ENCODE measurements at regions not wholly inside any gene's neighbourhood (a gene's known extent, or its start where the extent isn't known, plus 50 kb on each side); places are given as distances from the start of the nearest gene placed in this dataset.

DNA sequence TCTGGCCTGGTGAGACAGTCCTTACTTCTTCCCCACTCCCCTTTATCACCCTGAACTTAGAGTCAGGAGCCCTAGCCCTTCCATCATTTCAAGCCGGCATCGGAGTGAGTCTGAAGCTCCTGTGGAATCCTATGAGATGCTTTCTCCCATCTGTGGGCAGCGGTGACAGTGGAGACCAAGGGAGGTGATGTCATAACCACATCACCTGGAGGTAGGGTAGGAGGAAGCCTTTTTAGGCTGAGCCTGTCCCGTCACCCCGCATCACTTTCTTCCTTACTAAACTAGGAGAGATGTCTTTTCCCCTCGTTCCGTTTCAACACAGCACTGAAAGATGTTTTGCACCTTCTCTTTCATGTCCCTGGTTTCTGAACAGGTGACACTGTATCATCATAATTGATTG is 124.1 kb upstream of the WWC1 start:
- TF ChIP-seq, protein P1, sequence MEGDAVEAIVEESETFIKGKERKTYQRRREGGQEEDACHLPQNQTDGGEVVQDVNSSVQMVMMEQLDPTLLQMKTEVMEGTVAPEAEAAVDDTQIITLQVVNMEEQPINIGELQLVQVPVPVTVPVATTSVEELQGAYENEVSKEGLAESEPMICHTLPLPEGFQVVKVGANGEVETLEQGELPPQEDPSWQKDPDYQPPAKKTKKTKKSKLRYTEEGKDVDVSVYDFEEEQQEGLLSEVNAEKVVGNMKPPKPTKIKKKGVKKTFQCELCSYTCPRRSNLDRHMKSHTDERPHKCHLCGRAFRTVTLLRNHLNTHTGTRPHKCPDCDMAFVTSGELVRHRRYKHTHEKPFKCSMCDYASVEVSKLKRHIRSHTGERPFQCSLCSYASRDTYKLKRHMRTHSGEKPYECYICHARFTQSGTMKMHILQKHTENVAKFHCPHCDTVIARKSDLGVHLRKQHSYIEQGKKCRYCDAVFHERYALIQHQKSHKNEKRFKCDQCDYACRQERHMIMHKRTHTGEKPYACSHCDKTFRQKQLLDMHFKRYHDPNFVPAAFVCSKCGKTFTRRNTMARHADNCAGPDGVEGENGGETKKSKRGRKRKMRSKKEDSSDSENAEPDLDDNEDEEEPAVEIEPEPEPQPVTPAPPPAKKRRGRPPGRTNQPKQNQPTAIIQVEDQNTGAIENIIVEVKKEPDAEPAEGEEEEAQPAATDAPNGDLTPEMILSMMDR (IDR thresholded peaks at IDR 0.05; ENCODE audit: control insufficient read depth, extremely low read depth, insufficient read depth), result no peak
- no peak for DNase-seq (ENCODE audit: low read depth)
- no peak overlapping the region for H3K4me3 ChIP-seq (ENCODE audit: low read depth, low read length)

DNA sequence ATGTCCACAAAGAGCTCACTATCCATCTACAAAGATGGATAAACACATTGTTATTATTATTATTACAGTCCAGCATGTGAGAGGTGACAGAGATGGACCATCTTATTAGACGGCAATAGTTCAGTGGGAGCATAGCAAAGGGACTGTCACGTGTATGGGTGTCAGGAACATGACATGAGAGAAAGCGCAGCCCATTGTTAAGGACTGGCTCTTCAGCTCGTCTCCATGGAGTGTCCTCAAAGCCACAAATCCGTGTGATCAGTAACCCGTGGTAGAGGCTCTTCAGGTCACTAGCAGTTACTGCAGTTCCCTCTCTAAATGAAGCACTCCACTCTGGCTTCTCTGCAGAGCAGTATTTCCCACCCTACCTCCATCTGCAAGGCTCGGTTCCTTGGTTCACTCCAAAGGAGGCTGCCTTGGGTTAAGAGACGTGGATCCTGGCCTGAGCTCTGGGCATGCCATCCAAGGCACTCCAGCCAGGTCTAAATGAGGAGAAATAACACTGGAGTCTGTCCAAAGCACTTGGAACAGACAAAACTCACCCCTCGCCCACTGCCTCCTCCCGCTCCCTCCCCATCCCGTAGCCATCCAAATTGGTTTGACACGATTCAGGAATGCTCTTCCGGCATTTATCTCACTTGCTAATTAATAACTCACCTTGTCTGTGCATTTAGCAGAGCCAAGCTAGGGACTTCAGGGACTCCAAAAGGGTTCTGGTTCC is 122.3 kb upstream of the WWC1 start:
- no peak overlapping the region for H3K4me3 ChIP-seq (ENCODE audit: low read depth, low read length)
- TF ChIP-seq, protein P1 (IDR thresholded peaks at IDR 0.05; ENCODE audit: control insufficient read depth, extremely low read depth, insufficient read depth), result no peak
- DNase-seq (ENCODE audit: low read depth), result no peak

DNA sequence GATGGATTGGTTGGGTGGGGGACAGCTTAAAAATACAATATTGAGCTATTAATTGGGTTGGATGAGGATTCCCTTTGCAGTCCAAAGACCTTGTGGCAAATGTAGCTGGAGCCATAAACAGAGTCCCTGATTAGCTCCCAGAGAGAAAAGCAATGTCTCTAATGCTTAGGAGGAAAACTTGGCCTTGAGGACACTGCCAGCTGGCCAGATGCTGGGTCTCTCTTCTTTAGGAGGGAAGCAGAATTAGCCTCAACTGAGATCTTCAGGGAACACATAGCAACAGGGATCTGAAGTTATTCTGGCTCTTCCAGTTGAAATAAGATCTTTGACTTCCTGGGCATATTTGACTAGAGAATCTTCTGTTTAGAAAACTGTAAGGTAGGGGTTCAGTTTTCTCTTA is 121.7 kb upstream of the WWC1 start:
- no peak overlapping the region for H3K4me3 ChIP-seq (ENCODE audit: low read depth, low read length)
- DNase-seq (ENCODE audit: low read depth), result no peak
- TF ChIP-seq, protein P1 (IDR thresholded peaks at IDR 0.05; ENCODE audit: control insufficient read depth, extremely low read depth, insufficient read depth), result no peak

DNA sequence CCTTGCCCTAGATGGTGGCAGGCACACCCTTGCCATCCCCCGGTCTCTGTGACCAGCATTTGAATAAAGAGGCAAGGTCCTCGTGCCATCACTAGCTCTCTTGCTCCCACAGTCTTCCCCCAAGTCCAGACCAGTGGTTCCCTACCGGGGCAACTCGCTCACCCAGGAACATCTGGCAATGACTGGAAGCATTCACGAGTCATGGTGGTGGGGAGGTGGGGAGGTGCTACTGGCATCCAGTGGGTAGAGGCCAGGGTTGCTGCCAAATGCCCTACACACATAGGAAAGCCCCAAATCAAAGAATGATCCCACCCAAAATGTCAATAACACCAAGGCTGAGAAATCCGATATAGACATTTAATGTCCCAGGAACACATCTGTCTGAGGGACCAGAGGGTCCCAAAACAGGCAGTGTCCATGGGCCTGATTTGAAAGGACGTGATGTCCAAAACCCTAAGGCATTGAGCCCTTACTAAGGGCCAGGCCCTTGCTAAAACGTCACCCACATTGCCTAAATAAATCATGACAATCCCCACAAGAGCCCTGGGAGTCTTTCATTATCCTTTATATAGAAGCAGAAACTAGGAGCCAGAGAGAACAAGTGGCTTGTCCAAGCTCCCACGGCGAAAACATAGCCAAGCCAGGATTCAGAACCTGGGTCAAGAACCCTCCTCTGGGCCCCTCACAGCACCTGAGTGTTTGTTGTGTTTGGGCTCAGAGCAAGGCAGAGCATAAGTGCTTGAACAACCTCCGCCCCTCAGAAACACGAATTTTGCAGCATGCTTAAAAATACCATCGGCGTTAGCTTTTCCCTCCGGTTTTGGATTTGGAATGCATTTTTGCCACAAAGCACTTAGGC is 119.3 kb upstream of the WWC1 start:
- TF ChIP-seq, protein P1 (IDR thresholded peaks at IDR 0.05; ENCODE audit: control insufficient read depth, extremely low read depth, insufficient read depth), result no peak
- H3K4me3 ChIP-seq (ENCODE audit: low read depth, low read length), result no peak overlapping the region
- DNase-seq (ENCODE audit: low read depth), result no peak

DNA sequence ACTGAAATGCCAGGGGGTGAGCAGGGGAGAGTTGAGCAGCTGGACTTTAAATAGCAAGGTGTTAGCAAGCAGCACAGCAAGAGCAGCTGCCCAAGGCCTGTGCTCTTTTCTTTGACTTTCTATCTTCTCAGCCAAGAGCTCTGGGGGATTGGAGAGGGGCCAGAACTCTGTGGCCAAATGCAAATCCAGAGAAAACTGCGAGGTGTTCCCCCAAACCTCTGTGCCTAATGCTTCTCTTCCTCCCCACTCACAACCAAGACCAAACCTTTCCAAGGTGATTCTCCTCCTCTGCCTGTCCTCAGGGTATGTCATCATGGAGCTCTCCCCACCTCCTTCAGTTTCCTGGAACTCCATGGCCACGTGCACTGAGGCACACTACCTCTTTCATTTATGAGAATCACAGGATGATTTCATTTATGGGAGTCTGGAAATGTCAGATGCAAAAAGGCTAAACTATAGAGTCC is 118.7 kb upstream of the WWC1 start:
- no peak overlapping the region for H3K4me3 ChIP-seq (ENCODE audit: low read depth, low read length)
- no peak for DNase-seq (ENCODE audit: low read depth)
- TF ChIP-seq, protein P1 (IDR thresholded peaks at IDR 0.05; ENCODE audit: control insufficient read depth, extremely low read depth, insufficient read depth), result no peak

DNA sequence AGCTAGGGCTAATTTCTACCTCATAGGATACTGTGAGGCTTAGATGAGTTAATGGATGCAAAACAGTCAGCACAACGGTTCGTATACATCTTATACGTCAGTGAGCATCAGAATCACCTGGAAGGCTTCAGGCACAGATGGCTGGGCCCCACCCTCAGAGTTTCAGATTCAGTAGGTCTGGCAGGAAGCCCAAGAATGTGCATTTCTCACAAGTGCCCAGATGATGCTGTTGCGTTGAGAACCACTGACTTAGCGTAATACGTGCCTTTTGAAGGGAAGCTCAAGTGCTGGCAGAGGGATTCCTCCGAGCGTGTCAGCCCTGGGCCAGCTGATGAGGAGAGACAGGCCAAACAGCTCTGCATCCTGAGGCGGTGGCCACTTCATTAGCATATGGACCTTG is 117.1 kb upstream of the WWC1 start:
- TF ChIP-seq, protein P1 (IDR thresholded peaks at IDR 0.05; ENCODE audit: control insufficient read depth, extremely low read depth, insufficient read depth), result no peak
- no peak overlapping the region for H3K4me3 ChIP-seq (ENCODE audit: low read depth, low read length)
- no peak for DNase-seq (ENCODE audit: low read depth)

All from LNCaP clone FGC (cell line).